SH-SY5Y (cell line): ENCODE measurements at regions not wholly inside any gene's neighbourhood (a gene's known extent, or its start where the extent isn't known, plus 50 kb on each side); places are given as distances from the start of the nearest gene placed in this dataset.

Experiments used
- GATA2 ChIP-seq: IDR thresholded peaks from 2 replicates; pipeline ENCODE4 v1.6.1; 2011; ENCODE audit warnings: mild to moderate bottlenecking, low read depth, low read length
- GATA3 ChIP-seq: IDR thresholded peaks from 2 replicates; pipeline ENCODE4 v1.6.1; 2011; ENCODE audit warnings: low read depth, mild to moderate bottlenecking, low read length, moderate library complexity

GRCh38 chr6:8219352-8219943 lies 117.1 kb upstream of the EEF1E1 start:
- no peak for TF ChIP-seq GATA2
- no peak for TF ChIP-seq GATA3
